H4 (cell line): ENCODE measurements at regions not wholly inside any gene's neighbourhood (a gene's known extent, or its start where the extent isn't known, plus 50 kb on each side); places are given as distances from the start of the nearest gene placed in this dataset.
"Not testable (repeated sequence)": the region's sequence is repeated elsewhere in the genome, so short reads cannot be mapped to it uniquely, and the experiment has no call there.

Source experiments
- DNase-seq: peaks from one replicate; pipeline ENCODE4 v3.0.0-alpha.2; 2015; ENCODE audit warnings: low spot score

DNA sequence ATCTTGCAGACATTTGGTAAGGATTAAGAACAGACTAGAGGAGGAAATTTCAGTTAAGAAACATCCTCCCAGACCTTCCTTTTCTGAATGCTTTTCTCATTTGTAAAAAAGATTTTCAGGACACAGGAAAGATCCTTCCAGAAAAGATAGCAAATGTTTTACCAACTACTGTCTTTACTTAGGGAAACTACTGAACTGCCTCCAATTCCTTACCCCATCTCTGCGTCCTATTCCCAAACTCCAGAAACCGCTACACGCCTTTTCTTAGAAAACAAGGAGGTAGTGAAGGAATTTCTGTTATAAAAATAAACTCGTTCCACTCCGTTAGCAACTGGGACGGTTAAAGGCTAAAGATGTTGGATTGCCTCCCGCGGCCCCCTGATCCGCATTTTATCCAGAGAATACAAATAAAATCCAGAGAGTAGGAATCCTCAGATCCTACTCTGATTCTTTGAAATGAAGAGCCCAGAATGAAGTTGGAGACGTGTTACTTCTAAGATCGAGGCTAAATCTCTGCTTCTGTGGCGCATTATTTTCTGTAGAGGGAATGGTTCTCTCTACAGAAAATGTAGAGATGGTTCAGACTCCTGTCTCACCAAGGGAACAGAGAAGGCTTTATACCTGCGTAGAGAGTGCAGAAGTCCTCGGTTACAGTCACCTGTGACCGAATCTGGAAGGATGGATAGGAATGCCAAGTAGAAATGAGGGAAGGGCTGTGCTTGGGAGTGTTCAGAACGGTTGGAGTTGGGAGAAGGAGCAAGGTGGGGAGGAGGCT lies 133.0 kb downstream of the GPX5 start:
- no peak for DNase-seq

DNA sequence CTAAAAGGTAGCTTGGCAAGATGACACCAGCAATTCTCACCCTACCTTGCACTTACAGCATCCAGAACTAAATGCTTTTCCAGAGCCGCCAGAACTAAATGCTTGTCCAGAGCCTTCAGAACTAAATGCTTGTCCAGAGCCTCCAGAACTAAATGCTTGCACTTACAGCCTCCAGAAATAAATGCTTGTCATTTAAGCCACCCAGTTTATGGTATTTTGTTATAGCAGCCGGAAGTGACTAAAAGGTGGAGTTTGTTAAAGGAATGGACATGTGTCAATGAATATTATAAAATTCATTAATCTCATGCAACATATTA lies 133.5 kb downstream of the GPX5 start:
- no peak for DNase-seq

DNA sequence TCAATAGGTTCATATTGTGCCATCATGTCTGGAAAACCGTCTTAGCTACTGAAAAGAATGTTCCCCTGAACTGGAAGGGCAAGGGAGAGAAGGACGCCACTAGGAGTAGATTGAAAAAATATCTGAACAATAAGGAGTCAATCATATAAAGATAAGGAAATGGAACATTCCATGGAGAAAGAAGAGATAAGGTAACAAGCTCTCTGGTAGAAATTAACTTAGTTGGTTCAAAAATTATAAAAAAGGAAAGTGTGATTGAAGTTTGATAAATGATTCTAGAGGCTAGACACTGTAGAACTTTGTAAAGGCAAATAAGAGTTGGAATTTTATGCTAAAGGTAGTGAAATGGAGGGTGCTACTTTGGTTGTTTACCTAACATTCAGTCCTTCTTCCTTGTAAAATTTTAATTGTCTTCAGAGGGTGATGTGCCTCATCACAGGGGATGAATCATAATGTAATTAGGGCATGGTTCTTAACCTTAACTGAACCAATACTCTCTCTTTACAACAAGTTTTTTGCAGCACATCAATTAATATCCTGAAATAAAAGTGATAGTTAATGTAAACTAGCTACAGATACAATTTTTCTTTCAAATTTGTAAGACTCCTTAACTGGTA lies 135.5 kb downstream of the GPX5 start:
- no peak for DNase-seq

DNA sequence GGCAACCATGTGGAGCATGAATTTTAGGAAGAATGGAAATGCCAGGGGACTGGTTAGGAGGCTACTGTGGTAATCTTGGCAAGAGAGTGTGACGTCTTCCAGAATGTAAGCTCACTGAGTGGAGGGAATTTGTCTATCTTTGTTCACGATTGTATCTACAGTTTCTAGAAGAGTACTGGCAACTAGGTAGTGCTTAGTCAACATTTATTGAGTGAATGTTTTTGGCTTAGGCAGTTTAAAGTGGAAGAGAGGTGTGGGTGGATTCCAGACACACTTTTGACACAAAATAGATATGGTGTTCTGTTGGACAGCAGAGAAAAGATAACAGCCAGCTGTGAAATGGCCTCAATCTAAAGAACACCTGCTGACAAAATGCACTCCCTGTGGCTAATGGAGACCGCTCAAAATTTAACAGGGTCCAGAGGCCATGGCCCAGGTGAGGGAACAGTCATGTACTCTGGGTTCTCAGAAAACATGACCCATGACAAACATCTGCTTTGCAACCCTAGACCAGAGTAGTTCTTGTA lies 139.3 kb downstream of the GPX5 start:
- no peak for DNase-seq

DNA sequence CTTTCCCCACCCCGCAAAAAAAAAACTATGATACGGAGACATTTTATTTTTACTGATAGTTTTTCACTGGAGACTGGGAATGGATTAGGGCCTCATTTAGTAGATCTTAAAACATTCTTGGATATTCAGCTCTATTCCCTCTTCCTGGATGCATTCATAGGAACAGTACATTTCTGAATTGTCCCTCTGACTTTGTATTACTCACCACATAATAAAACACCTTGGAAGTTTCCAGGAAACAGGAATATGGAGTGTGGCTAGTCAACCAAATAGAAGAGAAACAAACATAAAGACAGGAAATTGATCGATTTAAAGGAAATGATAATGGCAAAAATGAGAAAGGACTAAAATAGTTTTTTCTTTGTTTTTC lies 147.7 kb downstream of the GPX5 start:
- DNase-seq: no peak

DNA sequence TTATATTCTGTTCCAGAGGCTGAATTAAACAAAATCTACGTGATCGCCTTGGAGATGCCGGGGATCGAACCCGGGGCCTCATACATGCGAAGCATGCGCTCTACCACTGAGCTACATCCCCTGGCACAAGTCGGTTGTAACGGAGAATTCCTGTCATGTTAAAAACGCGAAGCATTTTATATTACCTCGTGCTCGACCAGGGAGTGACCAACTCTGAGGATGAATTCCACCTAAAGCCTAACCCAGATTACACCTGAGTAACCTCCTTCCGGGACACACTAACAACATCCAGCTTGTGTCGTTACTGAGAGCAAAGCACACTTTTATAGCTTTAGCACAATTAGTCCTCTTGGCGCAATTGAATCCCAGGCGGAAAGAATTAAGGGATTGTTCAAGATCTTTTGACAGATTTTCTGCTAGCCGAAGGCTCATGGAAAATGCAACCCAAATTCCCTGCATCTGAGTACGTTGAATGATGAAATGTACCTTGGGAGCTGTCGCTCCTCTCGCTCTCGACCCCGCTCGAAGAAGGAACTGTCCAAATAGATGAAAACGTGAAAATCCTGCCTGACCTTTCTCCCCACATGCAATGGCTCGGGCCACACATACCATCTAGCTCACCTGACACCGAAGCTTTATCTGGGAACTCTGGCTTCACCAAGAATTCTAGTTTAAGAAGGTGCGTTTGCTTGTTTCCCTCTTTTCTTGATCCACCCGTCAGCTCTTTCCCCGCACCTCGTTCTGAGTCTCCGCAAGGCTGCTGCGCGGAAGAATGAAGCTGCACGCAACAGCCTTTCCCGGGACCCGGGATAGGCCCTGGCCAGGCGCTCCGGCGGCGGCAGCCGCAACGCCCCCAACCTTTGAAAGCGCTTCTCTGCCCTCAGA lies 148.3 kb downstream of the GPX5 start:
- DNase-seq: peak; percentile 68

DNA sequence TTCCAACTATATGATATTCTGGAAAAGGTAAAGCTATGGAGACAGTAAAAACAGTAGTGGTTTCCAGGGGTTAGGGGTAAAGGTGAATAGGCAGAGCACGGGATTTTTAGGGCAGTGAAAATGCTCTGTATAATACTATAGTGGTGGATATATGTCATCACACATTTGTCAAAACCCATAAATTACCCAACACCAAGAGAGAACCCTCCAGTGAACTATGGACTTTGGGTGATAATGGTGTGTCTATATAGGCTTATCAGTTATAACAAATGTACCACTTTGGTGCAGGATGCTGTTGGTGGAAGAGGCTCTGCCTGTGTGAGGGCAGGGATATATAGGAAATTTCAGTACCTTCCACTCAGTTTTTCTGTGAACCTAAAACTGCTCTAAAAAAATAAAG lies 149.9 kb downstream of the GPX5 start:
- DNase-seq: no peak

DNA sequence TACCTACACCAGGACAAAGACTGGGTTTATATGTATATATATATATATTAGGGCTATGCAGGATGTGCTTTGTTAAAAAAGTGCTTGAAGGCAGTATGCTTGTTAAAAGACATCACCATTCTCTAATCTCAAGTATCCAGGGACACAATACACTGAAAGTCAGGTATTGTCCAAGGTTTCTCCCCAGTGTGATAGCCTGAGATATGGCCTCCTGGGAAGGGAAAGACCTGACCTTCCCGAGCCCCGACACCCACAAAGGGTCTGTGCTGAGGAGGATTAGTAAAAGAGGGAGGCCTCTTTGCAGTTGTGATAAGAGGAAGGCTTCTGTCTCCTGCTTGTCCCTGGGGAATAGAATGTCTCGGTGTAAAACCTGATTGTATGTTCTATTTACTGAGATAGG lies 156.9 kb downstream of the GPX5 start:
- DNase-seq: no peak

DNA sequence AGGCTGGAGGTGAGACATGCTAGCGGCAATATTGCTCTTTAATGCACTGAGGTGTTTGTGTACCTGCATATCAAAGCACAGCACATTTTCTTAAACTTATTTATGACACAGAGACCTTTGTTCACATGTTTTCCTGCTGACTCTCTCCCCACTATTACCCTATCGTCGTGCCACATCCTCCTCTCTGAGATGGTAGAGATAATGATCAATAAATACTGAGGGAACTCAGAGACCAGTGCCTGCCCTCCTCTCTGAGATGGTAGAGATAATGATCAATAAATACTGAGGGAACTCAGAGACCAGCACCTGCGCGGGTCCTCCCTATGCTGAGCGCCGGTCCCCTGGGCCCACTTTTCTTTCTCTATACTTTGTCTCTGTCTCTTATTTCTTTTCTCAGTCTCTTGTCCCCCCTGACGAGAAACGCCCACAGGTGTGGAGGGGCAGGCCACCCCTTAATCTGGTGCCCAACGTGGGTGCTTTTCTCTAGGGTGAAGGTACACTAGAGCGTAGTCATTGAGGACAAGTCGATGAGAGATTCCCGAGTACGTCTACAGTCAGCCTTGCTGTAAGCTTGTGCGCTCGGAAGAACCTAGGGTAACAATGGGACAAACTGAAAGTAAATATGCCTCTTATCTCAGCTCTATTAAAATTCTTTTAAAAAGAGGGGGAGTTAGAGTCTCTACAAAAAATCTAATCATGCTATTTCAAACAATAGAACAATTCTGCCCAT lies 157.4 kb downstream of the GPX5 start:
- DNase-seq: not testable (repeated sequence)

DNA sequence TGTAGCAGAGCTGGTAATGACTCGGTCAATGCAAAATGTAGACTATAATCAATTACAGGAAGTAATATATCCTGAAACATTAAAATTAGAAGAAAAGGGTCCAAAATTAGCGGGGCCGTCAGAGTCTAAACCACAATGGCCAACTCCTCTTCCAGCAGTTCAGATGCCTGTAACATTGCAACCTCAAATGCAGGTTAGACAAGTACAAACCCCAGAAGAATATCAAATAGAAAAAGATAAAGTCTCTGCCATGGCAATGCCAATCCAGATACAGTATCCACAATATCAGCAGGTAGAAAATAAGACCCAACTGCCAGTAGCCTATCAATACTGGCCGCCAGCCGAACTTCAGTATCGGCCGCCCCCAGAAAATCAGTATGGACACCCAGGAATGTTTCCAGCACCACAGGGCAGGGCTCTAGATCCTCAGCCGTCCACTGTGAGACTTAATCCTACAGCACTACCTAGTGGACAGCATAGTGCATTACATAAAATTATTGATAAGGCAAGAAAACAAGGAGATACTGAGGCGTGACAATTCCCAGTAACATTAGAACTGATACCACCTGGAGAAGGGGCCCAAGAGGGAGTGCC lies 158.4 kb downstream of the GPX5 start:
- peak; percentile 63 for DNase-seq

DNA sequence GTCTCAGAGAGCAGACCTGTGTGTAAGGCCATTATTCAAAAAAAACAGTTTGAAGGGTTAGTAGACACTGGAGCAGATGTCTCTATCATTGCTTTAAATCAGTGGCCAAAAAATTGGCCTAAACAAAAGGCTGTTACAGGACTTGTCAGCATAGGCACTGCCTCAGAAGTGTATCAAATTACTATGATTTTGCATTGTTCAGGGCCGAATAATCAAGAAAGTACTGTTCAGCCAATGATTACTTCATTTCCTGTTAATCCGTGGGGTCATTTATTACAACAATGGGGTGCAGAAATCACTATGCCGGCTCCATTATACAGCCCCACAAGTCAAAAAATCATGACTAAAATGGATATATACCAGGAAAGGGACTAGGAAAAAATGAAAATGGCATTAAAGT lies 160.3 kb downstream of the GPX5 start:
- DNase-seq: not testable (repeated sequence)

DNA sequence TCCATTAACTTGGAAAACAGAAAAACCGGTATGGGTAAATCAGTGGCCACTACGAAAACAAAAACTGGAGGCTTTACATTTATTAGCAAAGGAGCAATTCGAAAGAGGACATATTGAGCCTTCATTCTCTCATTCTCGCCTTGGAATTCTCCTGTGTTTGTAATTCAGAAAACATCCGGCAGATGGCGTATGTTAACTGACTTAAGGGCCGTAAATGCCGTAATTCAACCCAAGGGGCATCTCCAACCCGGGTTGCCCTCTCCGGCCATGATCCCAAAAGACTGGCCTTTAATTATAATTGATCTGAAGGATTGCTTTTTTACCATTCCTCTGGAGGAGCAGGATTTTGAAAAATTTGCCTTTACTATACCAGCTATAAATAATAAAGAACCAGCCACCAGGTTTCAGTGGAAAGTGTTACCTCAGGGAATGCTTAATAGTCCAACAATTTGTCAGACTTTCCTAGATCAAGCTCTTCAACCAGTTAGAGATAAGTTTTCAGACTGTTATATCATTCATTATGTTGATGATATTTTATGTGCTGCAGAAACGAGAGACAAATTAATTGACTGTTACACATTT lies 160.9 kb downstream of the GPX5 start:
- DNase-seq: peak; percentile 54

DNA sequence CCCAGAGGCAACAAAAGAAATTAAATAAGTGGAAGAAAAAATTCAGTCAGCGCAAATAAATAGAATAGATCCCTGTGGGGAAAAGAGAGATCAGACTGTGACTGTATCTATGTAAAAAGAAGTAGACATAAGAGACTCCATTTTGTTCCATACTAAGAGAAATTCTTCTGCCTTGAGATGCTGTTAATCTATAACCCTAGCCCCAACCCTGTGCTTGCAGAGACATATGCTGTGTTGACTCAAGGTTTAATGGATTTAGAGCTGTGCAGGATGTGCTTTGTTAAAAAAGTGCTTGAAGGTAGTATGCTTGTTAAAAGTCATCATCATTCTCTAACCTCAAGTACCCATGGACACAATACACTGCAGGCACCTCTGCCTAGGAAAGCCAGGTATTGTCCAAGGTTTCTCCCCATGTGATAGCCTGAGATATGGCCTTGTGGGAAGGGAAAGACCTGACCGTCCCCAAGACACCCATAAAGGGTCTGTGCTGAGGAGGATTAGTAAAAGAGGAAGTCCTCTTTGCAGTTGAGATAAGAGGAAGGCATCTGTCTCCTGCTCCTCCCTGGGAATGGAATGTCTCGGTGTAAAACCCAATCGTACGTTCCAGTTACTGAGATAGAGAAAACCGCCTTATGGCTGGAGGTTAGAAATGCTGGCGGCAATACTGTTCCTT lies 161.8 kb downstream of the GPX5 start:
- not testable (repeated sequence) for DNase-seq

DNA sequence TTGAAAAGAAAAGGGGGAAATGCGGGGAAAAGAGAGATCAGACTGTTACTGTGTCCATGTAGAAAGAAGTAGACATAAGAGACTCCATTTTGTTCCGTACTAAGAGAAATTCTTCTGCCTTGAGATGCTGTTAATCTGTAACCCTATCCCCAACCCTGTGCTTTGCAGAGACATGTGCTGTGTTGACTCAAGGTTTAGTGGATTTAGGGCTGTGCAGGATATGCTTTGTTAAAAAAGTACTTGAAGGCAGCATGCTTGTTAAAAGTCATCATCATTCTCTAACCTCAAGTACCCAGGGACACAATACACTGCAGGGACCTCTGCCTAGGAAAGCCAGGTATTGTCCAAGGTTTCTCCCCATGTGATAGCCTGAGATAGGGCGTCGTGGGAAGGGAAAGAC lies 166.3 kb downstream of the GPX5 start:
- not testable (repeated sequence) for DNase-seq

DNA sequence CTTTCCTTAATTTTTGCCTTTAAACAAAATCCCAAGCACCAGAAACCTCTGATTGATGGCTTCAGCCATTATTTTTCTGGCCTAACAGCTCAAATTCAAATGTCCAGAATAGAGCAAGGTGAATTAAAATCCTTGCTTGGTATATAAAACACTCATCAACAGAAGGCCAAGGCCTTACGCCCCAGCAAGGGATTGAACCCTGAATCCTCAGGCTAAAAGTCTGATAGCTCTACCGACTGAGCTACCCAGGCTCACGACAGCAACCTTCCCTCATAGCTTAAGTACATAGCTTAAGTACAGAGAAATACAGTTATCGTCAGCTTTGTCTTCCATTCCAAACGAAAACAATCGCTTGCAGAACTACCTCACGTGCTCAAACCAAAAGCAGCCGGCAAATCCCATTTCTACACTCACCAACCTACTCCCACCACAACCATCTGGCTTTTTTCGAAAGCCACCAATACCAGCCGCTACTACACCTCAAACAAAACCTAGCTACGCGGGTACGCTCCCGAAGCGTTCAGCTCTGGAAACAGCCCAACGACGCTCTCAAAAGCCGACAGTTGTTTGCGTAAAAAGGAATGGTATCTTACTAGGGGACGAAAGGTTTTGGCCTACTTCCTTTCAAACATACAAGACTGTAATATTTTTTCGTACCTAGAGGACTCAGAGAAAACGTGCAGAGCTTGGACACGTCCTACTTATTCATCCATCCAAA lies 167.5 kb downstream of the GPX5 start:
- no peak for DNase-seq

DNA sequence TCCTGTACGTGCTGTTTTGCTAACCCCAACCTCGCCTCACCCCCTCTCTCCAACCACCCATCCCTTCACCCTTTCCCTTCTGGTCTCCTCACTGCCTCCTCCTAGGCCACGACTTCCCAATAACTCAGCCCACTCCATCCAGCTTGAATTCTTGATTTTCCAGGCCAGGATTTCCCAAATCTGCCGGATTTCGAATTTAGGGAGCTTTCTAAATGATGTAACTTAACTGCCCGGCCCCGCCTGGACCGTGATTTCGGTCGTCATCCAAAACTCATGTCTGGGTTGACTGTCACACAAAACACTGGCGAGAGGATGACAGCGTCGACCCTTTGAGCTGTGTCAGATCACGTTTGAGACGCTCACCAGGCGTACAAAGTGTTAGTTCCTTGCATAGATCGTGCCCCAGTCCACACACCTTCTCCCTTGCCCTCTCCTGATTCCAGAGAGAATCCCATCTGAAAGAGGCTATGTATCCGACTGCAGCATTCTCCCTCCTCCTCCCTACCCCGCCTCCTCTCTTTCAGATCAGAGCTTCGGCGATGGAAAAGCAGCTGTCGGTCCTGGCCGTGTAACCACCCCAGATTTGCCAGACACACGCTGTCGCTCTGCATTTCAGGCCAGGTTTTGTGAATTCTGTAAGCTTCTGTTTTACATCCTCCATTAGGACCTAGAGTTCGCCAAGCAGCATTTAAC lies 168.2 kb downstream of the GPX5 start:
- DNase-seq: no peak

DNA sequence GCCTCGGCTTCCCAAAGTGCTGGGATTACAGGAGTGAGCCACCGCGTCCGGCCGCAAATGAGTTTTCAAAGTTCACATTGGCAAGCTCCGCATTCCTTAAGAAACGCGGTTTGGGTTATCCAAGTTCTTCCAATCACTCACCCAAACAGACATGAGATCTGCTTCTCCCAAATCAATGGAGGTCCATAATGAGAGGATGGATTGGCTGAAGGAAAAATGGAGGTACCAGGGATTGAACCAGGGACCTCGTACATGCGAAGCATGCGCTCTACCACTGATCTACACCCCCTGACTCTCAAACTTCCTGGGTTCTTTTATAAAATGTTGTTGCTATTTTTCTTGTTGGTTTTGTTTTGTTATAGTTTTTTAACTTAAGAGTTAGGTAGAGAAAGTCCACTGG lies 170.0 kb downstream of the GPX5 start:
- DNase-seq: peak; percentile 53

DNA sequence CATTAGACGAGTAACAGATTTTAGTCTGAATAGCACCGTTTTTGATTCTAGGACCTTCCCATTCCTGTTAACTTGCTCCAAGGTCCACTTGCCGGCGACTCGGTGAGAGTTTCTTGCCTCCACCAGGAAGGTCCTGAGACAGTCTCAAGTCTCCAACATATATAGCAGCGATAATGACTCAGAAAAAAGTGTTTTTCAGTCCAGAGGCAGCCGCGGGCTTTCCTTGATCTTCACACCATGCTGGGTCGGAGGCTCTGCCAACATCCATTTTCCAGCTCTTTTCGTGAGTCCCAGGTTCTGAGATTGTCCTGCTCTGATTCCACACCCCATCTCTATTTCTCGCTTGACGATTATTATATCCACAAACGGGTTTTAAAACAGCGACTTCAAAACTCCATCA lies 170.5 kb downstream of the GPX5 start:
- DNase-seq: peak; percentile 23

DNA sequence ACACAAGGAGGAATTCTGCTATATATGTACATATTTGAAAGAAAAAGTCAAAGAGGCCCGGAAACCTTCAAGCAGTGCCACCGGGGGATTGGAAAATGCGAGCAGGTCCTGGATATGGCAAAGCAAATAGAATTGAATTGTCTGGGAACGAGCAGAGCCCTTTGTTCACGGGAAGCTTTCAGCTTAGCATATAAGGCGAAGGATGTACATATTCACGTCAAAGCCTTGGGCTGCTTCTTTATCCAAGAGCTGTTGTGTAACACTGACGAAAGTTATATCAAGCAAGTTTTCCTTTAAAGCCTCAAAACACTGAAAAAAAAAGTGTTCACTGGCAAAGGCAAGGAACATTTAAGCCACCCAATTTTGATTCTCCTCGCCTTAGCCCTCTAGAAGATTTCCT lies 171.0 kb downstream of the GPX5 start:
- DNase-seq: no peak
